ENCODE measurements at regions not wholly inside any gene's neighbourhood (a gene's known extent, or its start where the extent isn't known, plus 50 kb on each side); places are given as distances from the start of the nearest gene placed in this dataset.
A peak's percentile ranks its signal among the peaks of the same experiment; 100 is the strongest.

DNA sequence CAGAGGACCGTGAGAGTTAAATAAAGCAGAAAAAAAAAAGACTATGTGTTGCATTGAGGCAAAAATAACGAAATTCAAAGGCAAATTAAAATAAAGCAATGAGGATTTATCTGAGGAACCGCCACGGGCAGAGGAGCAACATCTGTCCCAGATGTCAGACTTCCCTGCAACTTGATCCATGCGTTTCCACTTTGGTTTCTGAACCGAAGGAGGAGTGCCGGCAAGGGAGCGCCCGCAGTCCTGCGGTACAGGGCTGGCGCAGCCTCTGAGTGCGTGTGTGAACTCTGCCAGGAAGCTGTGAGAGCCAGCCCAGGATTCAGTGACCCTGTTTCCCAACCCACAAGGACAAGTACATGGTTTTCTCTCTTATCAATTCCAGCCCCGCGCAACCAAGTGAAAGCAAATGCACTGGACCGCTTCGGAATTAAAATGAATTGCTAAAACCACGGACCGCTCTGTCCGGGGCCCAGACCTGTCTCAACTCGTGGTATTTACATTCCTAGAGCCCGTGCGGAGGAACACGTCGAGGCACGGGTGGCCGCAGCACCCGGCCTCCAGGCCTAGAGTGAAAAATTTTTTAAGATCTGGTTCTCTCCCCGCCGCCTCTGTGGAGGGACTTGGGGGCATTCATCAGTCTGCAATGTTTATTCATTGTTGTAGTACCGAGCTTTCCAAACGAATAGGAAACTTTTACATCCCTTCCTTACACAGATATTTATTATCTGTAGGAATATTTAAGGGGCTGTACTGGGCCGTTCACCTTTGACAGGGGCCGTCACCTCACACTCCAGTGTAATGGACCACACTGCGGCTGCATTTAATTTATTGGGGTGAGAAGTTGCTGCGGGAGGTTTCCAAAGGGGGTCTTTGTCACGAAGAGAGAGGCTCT is 291.5 kb upstream of the NFE2L3 start:
- Histone ChIP-seq H3K27ac (no peak overlapping the region), H3K36me3 (replicated peaks) (no peaks in the 10 kb centered on the region), H3K27me3 (replicated peaks) (peaks cover 12% of the 10 kb centered on the region), H3K4me3 (ENCODE audit: low read depth, low read length) (no peak overlapping the region)
- in situ Hi-C loops (cut with HindIII; ENCODE audit: low pct_ligation_motif_present, low sequenced_read_pairs), result no loop called here
- TF ChIP-seq, protein P1, sequence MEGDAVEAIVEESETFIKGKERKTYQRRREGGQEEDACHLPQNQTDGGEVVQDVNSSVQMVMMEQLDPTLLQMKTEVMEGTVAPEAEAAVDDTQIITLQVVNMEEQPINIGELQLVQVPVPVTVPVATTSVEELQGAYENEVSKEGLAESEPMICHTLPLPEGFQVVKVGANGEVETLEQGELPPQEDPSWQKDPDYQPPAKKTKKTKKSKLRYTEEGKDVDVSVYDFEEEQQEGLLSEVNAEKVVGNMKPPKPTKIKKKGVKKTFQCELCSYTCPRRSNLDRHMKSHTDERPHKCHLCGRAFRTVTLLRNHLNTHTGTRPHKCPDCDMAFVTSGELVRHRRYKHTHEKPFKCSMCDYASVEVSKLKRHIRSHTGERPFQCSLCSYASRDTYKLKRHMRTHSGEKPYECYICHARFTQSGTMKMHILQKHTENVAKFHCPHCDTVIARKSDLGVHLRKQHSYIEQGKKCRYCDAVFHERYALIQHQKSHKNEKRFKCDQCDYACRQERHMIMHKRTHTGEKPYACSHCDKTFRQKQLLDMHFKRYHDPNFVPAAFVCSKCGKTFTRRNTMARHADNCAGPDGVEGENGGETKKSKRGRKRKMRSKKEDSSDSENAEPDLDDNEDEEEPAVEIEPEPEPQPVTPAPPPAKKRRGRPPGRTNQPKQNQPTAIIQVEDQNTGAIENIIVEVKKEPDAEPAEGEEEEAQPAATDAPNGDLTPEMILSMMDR (IDR thresholded peaks at IDR 0.05; ENCODE audit: low read depth, low read length, missing control alignments), result no peak
- no peak for DNase-seq

DNA sequence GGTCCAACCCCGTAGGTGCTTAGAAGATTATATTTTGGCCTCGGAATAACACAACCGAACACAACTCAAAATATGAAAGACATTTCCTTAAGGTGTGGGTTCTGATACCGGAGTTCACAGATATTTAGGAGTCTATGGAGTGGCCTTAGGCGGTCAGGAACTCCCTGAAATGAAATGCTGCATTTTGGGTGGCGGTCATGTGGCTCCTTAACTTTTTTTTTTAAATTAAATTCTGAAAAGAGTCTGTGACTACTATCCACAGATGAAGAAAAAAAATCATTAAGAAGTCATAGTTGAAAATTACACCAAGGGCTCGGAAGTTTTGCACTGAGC is 290.9 kb upstream of the NFE2L3 start:
- DNase-seq, result no peak
- Histone ChIP-seq H3K27ac (no peak overlapping the region), H3K27me3 (replicated peaks) (peaks cover 17% of the 10 kb centered on the region), H3K4me3 (ENCODE audit: low read depth, low read length) (no peak overlapping the region), H3K36me3 (replicated peaks) (no peaks in the 10 kb centered on the region)
- TF ChIP-seq, protein P1 (IDR thresholded peaks at IDR 0.05; ENCODE audit: low read depth, low read length, missing control alignments), result no peak
- in situ Hi-C loops (cut with HindIII; ENCODE audit: low pct_ligation_motif_present, low sequenced_read_pairs), result no loop called here

DNA sequence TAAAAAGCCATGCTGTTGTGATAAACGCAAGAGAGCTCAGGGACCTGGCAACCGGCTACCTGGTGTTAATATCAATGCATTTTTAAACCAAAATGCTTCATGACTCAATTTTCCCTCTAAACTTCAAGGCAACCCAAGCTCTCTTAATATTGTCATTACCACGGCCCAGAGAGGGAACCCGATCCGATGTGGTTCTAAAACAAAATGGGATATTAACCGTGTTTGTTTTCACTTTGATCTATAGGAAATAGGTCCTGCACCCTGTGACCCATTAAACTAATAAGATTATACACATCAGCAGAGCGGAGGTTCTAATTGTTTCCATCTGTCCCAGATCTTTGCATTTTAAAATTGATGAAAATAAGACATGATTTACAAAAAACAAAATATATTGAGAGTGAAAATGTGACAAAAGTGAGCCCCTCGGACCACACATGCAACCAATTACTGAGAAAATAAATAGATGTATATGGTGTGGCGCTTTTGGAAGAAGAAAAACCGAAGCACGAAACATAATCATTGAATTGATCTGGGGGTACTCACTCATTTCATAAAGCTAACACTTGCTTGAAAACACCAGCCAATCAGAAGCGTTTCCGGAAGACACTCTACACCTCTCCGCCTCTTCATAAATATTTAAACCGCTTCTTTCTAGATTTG is 290.3 kb upstream of the NFE2L3 start:
- in situ Hi-C loops (cut with HindIII; ENCODE audit: low pct_ligation_motif_present, low sequenced_read_pairs), result no loop called here
- no peak overlapping the region for H3K27ac ChIP-seq

DNA sequence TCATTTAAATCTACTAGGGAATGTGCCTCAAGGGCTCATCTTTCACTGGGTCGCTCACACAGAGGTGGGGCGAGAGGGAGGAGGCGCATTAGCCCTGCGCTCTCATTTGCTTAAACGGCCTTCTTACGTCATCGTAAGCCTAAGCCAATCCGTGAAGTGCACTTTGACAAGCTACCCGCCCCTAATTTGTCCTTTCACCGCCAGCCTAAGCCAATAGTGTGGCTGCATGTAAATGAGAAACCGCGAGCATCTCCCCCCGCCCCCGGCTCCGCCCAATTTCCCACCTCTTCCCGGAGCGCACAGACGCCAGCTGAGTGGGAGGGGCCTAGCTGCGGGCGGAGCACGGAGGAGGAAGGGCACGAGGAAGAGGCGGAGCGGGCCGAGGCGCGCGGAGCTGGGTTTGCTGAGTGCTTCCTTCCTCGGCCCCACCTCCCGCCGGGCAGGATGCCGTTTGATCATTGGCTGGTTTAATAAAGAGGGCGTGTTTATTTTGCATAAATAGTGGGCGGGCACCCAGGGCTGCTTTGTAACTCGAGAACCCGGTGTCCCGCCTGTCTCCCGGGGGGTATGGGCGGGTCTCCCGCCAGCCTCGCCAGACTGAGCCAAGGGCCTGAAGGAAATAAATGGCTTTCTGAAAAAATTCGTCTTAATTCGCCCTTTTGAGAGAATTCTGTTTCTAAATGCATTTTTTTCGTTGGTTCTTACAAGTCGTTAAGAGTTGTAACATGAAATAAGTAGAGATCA is 289.6 kb upstream of the NFE2L3 start:
- peak overlapping the region; percentile 29 for H3K4me3 ChIP-seq (ENCODE audit: low read depth, low read length)
- peaks cover 19% of the 10 kb centered on the region for H3K27me3 ChIP-seq (replicated peaks)
- DNase-seq, result peak; percentile 100
- no peaks in the 10 kb centered on the region for H3K36me3 ChIP-seq (replicated peaks)
- in situ Hi-C loops (cut with HindIII; ENCODE audit: low pct_ligation_motif_present, low sequenced_read_pairs), result no loop called here
- no peak overlapping the region for H3K27ac ChIP-seq
- TF ChIP-seq, protein P1 (IDR thresholded peaks at IDR 0.05; ENCODE audit: low read depth, low read length, missing control alignments), result no peak

More for the DNA sequence above, 290.3 kb upstream of the NFE2L3 start:
- TF ChIP-seq, protein P1 (IDR thresholded peaks at IDR 0.05; ENCODE audit: low read depth, low read length, missing control alignments), result no peak
- DNase-seq, result no peak
- H3K36me3 ChIP-seq (replicated peaks), result no peaks in the 10 kb centered on the region
- H3K4me3 ChIP-seq (ENCODE audit: low read depth, low read length), result peak overlapping the region; percentile 29
- peaks cover 19% of the 10 kb centered on the region for H3K27me3 ChIP-seq (replicated peaks)

DNA sequence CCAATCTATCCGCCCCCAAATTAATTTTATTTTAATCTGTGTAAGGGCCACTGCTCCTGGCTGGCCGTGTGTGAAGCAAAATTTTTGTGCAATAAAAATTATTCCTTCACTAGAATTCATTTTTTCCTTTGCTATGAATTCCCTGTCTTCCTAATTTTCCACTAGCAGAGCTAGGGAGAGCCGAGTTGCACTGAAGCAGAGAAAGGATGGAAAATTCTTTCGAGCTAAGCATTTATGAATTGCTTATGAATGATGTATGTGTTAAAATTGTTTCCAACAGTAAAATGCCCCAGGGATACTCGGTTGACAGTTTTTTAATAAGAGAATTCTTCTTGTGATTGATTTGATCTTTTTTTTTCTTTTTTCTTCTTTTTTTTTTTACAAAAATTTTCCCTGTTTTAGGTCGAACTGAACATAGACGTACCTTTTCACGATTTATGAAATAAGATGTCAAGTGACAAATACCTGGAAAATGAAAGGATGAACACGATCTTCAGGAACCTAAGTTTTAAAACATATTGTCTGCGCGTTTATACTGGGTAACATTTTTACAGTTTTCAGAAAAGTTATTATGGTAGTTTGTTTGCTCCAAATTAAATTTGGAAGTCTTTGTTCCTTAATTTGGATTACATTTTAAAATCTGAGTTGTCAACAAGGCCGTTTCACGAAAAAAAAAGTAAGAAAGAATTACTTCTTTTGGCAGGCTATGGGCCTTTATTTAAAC is 288.8 kb upstream of the NFE2L3 start:
- in situ Hi-C loops (cut with HindIII; ENCODE audit: low pct_ligation_motif_present, low sequenced_read_pairs), result no loop called here
- DNase-seq, result no peak
- no peaks in the 10 kb centered on the region for H3K36me3 ChIP-seq (replicated peaks)
- TF ChIP-seq, protein P1 (IDR thresholded peaks at IDR 0.05; ENCODE audit: low read depth, low read length, missing control alignments), result no peak
- H3K27me3 ChIP-seq (replicated peaks), result peaks cover 24% of the 10 kb centered on the region
- no peak overlapping the region for H3K27ac ChIP-seq
- no peak overlapping the region for H3K4me3 ChIP-seq (ENCODE audit: low read depth, low read length)

All from brain microvascular endothelial cell (primary cell).